Hindlimb muscle (tissue), 1 donor: ENCODE measurements at regions not wholly inside any gene's neighbourhood (a gene's known extent, or its start where the extent isn't known, plus 50 kb on each side); places are given as distances from the start of the nearest gene placed in this dataset.
"Not testable (repeated sequence)": the region's sequence is repeated elsewhere in the genome, so short reads cannot be mapped to it uniquely, and the experiment has no call there.

Source experiments
- DNase-seq: peaks from one replicate; pipeline ENCODE4 v3.0.0-alpha.2; 2013

DNA sequence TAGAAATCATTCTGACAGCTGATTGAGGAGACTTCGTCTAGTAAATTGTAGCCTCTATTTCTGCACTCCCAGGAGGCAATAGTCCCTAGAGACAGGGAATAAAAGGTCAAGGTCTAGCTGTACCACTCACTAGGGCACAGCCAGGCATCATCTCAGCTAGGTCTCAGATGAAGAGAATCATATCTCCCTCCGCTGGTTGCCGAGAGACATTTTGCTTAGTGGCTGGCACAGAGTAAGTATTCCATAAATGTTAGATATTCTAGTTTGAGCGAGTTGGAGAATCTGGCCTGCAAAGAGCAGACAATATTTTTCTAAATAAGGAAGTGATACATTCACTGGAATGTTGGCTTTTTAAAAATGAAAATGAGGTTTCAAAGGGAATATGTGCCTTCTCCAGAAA, 180.4 kb upstream of the ACTBL2 start:
- DNase-seq = no peak

DNA sequence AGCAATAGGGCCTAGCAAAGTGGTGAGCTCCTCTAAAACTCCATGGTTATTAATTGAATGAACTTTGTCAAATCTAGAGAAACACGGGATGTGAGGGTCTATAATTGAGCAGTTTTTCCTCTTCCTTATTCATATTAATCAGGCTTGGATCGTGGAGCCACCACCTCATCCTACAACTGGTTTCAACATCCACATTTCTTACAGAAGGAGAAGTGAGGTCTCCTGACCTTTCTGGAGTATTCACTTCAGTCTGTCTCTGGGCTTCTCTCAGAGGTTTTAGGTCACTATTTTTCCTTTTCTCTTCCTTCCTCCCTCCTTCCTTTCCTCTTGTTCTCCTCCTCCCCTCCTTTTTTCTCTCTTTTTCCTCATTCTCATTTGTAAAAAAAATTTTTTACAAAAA, 177.3 kb upstream of the ACTBL2 start:
- no peak for DNase-seq

DNA sequence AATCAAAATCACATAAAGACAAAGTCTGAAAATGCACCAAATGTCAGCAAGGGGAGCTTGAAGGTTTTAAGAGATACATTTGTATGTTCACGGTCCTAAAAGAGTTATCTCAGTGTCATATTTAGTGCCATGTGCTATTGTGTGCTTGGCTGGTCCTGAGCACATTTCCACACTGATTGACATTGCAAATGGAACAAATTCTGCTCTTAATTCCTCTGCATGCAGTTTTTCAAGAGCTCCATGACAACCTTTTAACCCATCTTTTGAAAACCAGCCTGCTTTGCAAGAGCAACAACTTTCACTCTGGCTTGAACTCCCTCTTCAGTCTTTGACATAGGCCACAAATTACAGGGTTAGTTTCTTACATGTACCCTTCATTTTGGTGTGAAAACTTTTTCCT, 175.4 kb upstream of the ACTBL2 start:
- DNase-seq = no peak

DNA sequence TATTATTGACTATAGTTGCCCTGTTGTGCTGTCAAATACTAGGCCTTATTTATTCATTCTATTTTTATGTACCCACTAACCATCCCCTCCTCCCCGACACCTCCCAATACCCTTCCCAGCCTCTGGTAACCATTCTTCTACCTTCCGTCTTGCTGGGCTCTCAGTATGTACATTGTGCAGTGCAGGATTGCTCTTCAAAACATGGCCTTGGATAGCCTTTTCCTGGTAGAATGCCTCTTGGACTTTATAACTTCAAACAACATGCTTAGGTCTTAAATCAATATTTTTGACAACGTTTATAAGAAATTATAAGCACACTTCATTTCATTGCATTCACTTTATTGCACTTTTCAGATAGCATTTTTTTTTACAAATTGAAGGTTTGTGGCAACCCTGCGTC, 172.6 kb upstream of the ACTBL2 start:
- no peak for DNase-seq

DNA sequence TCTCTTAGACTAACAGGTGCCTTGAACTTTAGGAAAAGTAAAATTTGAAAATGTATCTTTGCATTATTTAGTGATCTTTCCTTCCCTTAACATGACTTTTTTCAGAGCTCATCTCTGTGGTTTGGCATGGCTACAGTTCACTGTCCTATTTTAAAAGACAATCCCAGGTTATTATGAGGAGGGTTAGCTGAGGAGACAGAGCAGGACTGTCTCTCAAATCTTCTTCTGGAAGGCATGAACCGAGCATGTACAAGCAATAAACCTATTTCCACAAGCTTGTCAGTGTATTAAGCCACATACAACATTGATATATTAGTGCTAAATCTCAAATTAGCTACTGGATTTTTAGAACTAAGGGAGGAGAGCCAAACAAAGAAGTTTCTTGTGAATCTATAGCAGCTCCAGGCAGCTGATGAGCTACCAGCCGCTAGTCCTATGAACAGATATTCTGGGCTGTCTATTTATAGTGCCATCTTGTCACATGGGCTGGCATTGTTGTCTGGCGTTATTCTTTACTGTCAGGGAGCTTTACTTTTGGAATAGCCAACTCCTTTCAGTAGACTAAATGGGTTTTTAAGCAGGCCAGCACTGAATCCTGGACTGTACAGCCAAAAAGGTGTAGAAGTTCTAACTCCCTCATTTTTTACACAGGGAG, 171.2 kb upstream of the ACTBL2 start:
- DNase-seq = no peak

DNA sequence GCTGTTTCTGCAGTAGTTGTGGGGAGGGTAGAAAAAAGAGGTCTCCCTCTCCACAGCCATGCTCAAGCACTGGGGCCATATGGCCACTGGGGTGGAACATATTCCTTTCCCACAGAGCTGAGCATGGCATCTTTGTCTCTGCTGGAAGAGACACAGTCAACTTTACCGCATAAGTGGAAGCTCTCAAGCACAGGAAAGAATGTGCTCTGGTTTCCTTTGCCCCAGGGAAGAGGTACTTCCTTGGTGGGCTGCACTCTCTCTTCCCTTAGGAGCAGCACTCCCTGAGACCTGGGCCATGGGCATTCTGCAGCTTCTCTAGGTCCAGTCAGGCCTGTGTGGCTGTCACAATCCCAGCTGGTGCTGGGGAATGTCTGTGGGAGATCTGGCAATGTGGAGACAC, 168.5 kb upstream of the ACTBL2 start:
- DNase-seq = no peak

DNA sequence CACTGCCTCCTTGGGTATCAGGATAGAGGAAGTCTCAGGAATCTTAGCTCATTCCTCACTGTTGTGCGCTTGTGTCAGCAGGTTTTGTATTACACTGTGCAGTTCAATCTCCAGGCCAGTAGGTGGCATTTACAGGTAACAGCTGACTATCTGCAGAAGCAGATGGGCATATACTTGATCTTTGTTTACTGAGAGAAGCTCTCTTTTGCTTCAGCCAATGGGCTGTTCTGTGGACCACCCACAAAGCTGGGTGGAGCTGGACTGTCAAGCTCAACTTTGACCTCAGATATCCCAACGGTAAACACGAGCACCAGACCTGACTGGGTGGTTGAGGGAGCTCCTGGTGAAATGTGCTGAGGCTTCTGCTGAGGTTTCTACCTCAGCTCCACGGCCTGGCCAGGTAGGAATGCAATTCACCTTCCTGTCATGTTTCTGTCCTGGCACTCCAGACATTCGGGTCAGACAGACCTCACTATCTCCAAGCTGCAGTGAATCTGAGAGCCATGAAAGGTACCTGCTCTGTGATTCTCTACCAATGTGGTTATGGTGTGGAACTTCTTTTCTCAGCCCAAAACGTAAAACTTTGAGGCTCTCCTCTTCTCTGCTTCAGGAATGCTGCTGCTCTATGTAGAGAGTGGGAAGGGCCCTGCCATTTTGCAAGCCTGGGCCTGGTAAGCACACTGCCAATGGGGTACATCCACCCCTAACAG, 167.9 kb upstream of the ACTBL2 start:
- no peak for DNase-seq

DNA sequence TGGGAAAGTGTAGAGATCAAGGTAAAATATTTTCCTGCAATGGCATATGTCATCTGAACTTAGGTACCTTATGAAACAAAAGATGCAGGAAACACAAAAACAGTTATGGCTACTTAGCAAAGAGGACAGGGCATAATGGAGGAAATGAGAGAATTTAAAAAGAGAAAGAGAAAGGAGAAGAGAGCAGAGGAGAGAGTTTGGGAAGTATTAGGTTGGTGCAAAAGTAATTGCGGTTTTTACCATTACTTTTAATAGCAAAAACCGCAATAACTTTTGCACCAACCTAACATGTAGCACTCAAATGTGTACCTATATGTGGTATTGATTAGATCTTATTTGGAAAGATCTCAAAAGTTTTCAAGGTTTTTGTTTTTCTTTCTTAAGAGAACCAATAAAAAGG, 160.1 kb upstream of the ACTBL2 start:
- DNase-seq = no peak

DNA sequence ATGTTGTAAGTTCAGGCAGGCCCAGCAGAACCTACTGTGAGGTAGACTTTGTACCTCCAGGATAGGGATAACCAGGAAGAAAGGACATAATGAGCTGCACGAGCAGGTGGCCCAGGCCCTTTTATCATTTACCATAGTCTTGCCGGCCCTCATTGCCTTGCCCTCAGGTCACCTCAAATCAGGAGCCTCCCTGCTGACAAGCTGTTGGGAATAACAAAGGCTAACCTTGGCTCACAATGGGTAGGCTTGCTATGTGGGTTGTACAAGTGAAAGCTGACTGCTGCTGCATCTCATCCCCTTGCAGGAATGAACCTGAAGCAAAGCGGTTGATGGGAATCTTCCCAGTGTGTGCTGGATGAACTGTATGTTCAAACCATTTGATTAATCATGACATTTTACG, 159.5 kb upstream of the ACTBL2 start:
- no peak for DNase-seq

DNA sequence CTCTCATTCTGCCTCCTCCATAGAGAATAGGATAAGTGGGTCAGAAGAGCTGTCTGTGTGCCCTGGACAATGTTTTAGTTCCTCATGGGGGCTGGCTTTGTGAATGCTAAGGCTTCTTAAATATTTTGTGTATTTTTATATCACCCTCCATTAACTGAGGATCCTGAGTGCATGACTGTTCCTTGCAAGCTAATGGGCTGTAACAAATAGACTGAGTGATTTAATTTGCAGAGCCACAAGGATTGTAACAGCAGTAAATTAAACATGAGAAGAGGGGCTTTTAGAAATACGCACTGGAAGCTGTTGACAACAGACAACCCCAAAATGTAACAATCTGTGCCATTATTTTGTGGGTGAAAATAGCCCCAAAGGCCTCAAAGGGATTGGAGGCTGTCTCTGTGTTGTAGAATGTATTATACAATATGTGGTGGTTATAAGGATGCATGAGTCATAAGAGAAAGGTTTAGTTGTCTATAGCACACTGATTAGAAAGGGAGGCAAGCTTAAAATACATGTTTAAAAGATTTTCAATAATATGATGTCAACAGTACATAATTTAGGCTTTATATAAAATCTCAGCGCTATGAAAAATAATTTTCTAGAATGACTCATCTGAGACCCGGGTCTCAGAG, 152.7 kb upstream of the ACTBL2 start:
- DNase-seq = no peak

DNA sequence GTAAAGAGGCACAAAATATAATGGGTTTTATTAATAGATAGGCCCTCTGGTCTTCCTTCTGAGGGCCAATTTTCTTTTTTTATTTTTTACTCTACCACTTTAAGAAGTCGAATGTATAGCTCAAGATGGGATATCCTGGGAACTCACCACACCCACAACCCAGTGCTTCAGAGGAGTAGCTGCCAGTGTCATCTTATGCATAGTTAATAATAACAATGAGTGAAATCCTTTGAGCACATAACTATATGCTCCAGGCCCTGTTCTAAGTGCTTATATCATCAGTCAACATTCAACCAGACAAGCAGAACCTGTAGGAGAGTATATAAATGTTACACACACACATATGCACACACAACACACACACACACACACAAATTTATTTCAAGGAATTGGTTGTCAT, 150.3 kb upstream of the ACTBL2 start:
- no peak for DNase-seq

DNA sequence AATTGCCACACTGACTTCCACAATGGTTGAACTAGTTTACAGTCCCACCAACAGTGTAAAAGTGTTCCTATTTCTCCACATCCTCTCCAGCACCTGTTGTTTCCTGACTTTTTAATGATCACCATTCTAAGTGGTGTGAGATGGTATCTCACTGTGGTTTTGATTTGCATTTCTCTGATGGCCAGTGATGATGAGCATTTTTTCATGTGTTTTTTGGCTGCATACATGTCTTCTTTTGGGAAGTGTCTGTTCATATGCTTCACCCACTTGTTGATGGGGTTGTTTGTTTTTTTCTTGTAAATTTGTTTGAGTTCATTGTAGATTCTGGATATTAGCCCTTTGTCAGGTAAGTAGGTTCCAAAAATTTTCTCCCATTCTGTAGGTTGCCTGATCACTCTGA, 148.5 kb upstream of the ACTBL2 start:
- DNase-seq = not testable (repeated sequence)

DNA sequence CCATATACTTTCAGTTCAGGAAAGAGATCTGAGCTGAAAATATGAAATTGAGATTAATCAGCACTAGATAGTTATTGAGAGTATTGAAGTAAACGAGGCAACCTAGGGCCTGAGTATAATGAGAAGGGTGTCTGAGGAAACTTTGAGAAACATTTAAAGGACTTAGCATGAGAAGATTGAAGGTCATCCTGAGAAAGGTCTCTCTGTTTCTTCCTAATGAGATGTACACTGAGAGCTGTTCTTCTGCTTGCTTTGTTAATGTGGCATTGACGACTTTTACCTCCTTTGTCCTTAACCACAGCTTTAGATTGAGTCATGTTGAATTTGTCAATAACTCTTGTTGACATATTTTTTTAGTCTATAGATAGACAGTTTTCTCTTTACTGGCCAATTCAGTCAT, 145.1 kb upstream of the ACTBL2 start:
- no peak for DNase-seq

DNA sequence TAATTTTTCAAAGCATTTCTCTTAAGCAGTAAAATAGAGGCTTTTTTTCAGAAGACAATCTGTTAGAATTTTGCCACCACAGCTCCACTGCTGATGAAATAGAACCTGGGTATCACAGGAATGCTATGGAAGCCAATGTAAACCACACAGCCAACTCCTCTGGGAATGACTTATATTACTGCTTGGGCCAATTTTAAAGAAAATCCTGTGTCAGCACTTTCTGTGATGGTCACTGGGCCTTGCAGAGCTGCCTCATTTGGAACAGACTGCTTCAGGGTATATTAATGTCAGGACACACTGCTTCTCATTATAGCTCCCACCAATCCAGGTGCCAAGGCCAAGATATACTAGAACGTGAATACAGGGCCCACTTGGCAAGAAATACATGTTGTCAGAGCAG, 144.1 kb upstream of the ACTBL2 start:
- no peak for DNase-seq

DNA sequence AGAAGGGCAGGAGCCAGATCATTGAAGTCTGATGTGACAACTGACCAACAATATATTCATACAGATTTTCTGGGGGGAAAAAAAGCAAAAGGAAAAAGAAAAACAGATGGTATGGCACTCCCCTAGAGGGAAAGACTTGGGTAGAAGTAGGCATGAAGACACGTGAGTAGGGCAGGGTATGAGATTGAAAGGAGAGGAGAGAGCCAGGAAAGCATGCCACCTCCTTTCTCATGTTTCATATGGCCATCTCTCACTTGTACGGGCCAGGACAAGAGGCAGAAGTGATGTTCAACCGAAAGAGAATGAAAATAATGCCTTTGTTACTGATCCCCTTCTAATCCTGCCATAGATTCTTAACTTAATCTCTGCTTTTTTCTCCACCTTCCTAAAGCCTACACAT, 139.0 kb upstream of the ACTBL2 start:
- no peak for DNase-seq

DNA sequence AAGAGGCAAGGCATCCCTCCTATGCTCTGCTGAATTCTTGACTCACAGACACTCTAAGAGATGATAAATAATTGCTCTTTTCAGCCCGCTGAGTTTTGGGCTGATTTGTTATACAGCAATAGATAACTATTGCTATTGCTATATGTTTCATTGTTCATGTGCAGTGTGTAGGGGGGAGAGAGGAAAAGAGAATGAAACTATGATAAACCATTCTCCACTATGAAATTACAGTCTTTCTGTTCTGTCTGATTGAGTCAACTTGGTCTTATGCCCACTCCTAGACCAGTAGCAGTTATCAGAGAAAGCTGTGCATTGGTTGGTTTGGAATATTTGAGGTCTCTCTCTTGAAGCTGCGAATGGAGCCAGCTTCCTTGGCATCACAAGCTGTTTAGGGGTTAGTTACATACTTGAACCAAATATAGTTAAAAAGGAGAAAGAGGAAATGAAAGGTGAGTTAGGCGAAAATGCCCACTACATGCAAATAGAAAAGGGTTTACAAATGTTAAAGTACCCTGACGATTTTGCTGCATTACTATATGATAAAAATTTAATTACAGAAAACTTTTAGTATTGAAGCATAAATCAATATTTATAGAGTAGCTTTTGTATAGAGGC, 136.3 kb upstream of the ACTBL2 start:
- DNase-seq = no peak

DNA sequence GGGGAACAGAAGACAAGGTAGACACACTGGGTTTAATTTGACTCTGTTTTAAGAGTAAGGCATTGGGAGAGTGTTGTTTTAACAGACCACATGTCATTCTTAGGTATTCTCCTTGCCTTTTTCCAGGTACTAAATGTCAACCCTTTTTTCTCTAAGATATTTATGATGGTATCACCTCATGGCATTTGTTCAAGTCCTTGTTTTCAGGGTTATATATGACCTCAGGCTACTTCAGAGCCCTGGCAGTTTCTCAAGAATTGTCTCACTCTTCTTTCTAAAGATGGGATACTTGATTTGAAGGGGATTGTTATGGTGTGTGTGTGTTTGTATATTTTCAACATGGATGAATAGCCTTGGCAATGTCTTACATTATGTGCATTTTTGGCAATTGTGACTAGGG, 131.1 kb upstream of the ACTBL2 start:
- DNase-seq = no peak

DNA sequence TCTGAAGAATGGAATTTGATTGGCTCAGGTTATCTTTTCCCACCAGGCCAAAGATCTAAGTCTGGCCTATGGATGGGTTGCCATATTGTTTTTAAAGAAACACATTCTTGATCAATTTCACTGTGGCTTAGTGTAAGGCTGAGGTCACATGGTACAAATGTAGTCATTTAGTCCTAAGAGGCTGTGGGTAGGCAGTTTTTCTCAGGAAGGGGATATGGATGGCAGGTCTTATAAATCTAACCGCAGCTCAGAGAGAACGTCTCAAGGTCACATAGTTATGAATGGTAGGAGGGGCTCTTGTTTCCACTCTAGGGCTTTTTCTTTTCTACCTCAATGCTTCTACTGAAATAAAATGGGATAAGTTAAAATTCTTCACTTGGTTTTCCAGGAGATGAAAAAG, 128.6 kb upstream of the ACTBL2 start:
- no peak for DNase-seq

DNA sequence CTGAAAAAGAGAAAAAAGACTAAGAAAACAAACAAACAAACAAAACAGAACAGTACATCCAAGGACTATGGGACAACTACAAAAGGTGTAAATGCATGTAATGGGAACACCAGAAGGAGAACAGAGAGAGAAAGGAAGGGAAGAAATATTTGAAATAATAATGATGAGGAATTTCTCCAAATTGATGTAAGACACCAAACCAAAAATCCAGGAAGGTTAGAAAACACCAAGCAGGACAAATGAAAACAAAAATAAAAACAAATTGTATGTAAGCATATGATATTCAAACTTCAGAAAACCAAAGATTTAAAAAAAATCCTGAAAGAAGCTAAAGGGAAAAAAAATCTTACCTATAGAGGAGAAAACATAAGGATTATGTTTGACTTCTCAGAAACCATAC, 125.9 kb upstream of the ACTBL2 start:
- no peak for DNase-seq

DNA sequence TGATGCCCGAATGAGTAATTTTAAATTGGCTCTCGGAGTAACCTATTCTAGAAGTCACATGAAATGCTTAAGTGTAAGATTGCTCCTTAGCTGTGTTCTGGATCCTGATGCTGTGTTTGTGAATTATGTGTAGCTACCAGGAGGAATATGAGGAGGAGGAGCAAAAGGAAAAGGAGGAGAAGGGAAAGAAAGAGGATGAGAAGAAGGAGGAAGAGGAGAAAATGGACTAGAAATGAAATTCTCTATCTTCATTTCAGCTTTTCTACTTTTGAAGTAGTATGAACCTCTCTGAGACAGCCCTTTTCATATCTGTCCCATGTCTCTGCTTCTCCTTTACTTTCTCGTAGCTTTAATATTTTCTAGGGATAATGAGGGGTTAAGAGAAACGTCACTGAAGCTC, 119.4 kb upstream of the ACTBL2 start:
- DNase-seq = no peak

DNA sequence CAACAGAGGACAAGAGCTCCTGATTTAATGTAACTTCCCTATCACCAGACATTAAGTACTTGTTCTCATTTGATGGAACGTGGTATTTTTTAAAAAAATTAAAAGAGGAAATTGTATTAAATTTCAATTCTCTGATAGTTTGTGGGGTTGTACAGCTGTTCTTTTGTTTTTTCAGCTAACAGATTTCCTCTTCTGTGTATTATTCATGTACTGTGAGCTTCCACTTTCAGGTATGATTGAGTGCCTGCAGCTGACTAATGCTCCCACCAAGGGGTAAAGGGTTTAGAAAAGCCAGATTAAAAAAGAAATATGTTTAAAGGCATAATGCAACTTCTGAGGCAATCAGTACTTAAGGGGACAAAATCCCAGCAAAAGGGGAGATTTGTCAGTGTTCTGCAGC, 117.7 kb upstream of the ACTBL2 start:
- no peak for DNase-seq

DNA sequence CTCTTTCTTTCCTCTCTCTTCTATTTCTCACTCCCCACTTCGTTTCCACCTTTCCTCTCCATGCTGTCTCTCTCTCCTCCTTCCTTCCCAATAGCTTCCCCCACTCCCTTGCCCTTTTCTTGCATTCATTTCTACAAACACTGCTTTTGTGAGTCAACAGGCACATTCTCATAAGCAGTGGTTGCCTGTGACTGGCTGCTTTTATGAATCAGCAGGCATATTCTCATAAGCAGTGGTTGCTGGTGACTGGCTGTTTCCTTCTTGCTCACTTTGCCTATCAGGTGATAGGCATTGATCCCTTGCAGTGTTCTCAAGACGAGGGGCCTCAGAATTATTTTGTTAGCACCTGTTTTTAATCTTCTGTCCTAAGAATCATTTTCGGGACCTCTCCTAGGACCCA, 116.1 kb upstream of the ACTBL2 start:
- DNase-seq = no peak

DNA sequence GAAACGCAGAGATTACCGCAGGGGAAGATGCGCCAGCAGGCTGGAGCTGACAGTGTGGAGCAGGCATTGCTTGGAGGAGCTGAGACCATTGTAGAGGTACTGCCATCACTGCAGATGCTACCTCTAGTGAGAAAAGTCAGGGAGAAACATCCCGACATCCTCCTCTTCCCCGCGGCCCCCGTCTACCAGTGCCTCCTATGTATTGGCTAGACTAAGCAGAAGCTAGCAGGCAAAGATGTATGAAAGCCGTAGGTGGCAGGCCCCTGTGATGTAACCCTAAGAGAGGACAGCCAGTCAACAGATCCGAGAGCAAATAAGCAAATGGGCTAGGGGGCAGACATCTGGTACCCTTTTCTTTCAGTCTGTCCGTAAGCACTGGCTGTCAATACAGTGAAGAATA, 115.5 kb upstream of the ACTBL2 start:
- no peak for DNase-seq

DNA sequence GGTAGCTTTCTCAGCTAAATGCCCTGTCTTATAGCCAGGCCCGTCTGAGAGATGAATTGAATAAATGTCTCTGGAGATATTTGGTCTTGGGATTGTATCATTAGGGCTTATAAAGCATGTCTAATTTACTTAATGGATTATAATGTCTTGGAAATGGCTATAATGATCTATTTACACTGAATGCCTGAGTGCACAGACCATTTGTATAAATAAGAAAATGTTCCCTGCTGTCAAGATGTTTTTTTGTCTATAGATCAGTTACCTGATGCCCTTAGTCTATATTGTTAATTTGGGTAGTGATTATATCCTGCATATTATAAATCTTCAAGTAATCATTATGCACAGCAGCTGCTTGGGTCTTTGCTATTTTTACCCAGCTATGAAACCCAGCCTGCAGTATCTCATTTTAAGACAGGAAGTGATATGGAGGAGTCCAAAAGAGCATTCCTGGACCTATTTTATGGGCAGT, 112.9 kb upstream of the ACTBL2 start:
- DNase-seq = no peak
